ENCODE measurements at regions not wholly inside any gene's neighbourhood (a gene's known extent, or its start where the extent isn't known, plus 50 kb on each side); places are given as distances from the start of the nearest gene placed in this dataset.

- TF ChIP-seq, protein P1, sequence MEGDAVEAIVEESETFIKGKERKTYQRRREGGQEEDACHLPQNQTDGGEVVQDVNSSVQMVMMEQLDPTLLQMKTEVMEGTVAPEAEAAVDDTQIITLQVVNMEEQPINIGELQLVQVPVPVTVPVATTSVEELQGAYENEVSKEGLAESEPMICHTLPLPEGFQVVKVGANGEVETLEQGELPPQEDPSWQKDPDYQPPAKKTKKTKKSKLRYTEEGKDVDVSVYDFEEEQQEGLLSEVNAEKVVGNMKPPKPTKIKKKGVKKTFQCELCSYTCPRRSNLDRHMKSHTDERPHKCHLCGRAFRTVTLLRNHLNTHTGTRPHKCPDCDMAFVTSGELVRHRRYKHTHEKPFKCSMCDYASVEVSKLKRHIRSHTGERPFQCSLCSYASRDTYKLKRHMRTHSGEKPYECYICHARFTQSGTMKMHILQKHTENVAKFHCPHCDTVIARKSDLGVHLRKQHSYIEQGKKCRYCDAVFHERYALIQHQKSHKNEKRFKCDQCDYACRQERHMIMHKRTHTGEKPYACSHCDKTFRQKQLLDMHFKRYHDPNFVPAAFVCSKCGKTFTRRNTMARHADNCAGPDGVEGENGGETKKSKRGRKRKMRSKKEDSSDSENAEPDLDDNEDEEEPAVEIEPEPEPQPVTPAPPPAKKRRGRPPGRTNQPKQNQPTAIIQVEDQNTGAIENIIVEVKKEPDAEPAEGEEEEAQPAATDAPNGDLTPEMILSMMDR (IDR thresholded peaks at IDR 0.05; ENCODE audit: low read depth, low read length): no peak
- Histone ChIP-seq H3K27ac (ENCODE audit: low read depth, low read length) (no peak overlapping the region), H3K4me3 (ENCODE audit: low read depth, low read length) (no peak overlapping the region), H3K9me3 (ENCODE audit: control insufficient read depth, insufficient read depth, low read length) (no peaks in the 10 kb centered on the region), H3K27me3 (ENCODE audit: control insufficient read depth, insufficient read depth, low read length) (no peaks in the 10 kb centered on the region)
- CTCF ChIA-PET: interaction anchor here (0.5 to 2.0 kb wide), 6 partner anchors 9 to 409 kb away, joined by 3 to 7 read pairs (median 3); no protein-coding TSS in a partner anchor
- POLR2A ChIA-PET: no interaction called here
- DNase-seq (ENCODE audit: low read depth, low spot score): no peak
Measured at GRCh38 chr10:69736886-69737641, 64.6 kb upstream of the COL13A1 start.

DNA sequence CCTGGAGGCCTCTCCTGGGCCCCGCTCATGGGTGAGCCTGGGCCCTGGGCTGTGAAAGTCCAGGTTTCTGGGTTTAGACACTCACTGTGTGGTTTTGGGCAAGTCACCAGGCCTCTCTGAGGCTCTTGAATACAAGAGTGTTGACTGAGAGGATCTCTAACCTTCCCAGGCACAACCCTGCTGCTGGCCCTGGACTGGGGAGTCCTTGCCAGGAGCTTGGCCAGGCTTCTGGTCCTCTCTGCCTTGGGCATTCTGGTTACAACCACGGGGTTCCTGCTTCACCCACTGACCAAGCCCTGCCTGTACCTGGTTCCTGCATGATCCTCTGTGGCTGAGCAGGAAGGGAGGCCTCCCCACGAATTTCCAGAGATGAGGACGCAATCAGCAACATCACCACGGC, 63.6 kb upstream of the COL13A1 start:
- H3K27me3 ChIP-seq (ENCODE audit: control insufficient read depth, insufficient read depth, low read length): no peaks in the 10 kb centered on the region
- DNase-seq (ENCODE audit: low read depth, low spot score): no peak
- ChIA-PET CTCF (interaction anchor here (1.1 kb wide), 1 partner anchor 8 kb away, joined by 3 read pairs; no protein-coding TSS in a partner anchor), POLR2A (no interaction called here)
- TF ChIP-seq, protein P1 (IDR thresholded peaks at IDR 0.05; ENCODE audit: low read depth, low read length): no peak
- H3K4me3 ChIP-seq (ENCODE audit: low read depth, low read length): no peak overlapping the region
- H3K9me3 ChIP-seq (ENCODE audit: control insufficient read depth, insufficient read depth, low read length): no peaks in the 10 kb centered on the region
- no peak overlapping the region for H3K27ac ChIP-seq (ENCODE audit: low read depth, low read length)

GRCh38 chr10:69738858-69739435, 62.8 kb upstream of the COL13A1 start:
- DNase-seq (ENCODE audit: low read depth, low spot score): no peak
- no peak overlapping the region for H3K4me3 ChIP-seq (ENCODE audit: low read depth, low read length)
- H3K27ac ChIP-seq (ENCODE audit: low read depth, low read length): no peak overlapping the region
- no peaks in the 10 kb centered on the region for H3K9me3 ChIP-seq (ENCODE audit: control insufficient read depth, insufficient read depth, low read length)
- CTCF ChIA-PET: interaction anchor here (1.1 to 2.2 kb wide), 2 partner anchors 8 to 22 kb away, joined by 3 to 5 read pairs; no protein-coding TSS in a partner anchor
- no peaks in the 10 kb centered on the region for H3K27me3 ChIP-seq (ENCODE audit: control insufficient read depth, insufficient read depth, low read length)
- TF ChIP-seq, protein P1 (IDR thresholded peaks at IDR 0.05; ENCODE audit: low read depth, low read length): no peak
- POLR2A ChIA-PET: no interaction called here

GRCh38 chr10:69739634-69740033, 62.1 kb upstream of the COL13A1 start:
- POLR2A ChIA-PET: interaction anchor here (1.1 kb wide), 1 partner anchor 8 kb away, joined by 4 read pairs; no protein-coding TSS in a partner anchor
- H3K9me3 ChIP-seq (ENCODE audit: control insufficient read depth, insufficient read depth, low read length): no peaks in the 10 kb centered on the region
- DNase-seq (ENCODE audit: low read depth, low spot score): no peak
- no peak overlapping the region for H3K4me3 ChIP-seq (ENCODE audit: low read depth, low read length)
- CTCF ChIA-PET: interaction anchor here (2.2 kb wide), 1 partner anchor 23 kb away, joined by 5 read pairs; no protein-coding TSS in a partner anchor
- H3K27me3 ChIP-seq (ENCODE audit: control insufficient read depth, insufficient read depth, low read length): no peaks in the 10 kb centered on the region
- TF ChIP-seq, protein P1 (IDR thresholded peaks at IDR 0.05; ENCODE audit: low read depth, low read length): no peak
- H3K27ac ChIP-seq (ENCODE audit: low read depth, low read length): no peak overlapping the region

DNA sequence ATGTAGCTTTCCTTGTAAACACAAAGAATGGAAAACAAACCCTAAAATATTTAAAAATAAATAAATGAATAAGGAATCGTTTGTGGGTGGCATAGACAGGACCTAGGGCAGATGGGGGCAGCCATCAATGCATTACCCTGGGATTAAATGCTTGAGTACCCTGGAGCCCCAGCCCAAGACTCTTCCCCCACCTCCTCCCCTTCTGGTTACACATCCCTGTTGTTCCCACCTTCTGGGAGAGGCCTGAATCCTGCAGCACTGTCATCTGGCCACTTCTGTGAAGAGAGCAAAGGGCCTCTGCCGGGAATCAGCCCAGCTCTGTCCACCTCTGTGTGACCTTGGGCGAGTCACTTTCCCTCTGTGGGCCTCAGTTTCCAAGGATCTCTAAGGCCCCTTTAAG, 61.6 kb upstream of the COL13A1 start:
- H3K27me3 ChIP-seq (ENCODE audit: control insufficient read depth, insufficient read depth, low read length): no peaks in the 10 kb centered on the region
- H3K4me3 ChIP-seq (ENCODE audit: low read depth, low read length): no peak overlapping the region
- no peaks in the 10 kb centered on the region for H3K9me3 ChIP-seq (ENCODE audit: control insufficient read depth, insufficient read depth, low read length)
- ChIA-PET CTCF (interaction anchor here (2.2 kb wide), 1 partner anchor 23 kb away, joined by 5 read pairs; no protein-coding TSS in a partner anchor), POLR2A (interaction anchor here (1.1 kb wide), 1 partner anchor 9 kb away, joined by 4 read pairs; no protein-coding TSS in a partner anchor)
- TF ChIP-seq, protein P1 (IDR thresholded peaks at IDR 0.05; ENCODE audit: low read depth, low read length): no peak
- no peak for DNase-seq (ENCODE audit: low read depth, low spot score)
- no peak overlapping the region for H3K27ac ChIP-seq (ENCODE audit: low read depth, low read length)
